ENCODE measurements at regions not wholly inside any gene's neighbourhood (a gene's known extent, or its start where the extent isn't known, plus 50 kb on each side); places are given as distances from the start of the nearest gene placed in this dataset.

- no peaks in the 10 kb centered on the region for H3K36me3 ChIP-seq
- no peak overlapping the region for H3K27ac ChIP-seq
- no peaks in the 10 kb centered on the region for H3K9me3 ChIP-seq
- H3K4me3 ChIP-seq = no peak overlapping the region
- intact Hi-C loops (cut with DNase I; ENCODE audit: low total_unique reads) = no loop called here
- no peaks in the 10 kb centered on the region for H3K4me1 ChIP-seq
- no peaks in the 10 kb centered on the region for H3K27me3 ChIP-seq
- DNase-seq = no peak
- TF ChIP-seq CTCF (IDR thresholded peaks at IDR 0.05) = no peak
- TF ChIP-seq POLR2A (IDR thresholded peaks at IDR 0.05) = no peak
Observed at GRCh38 chr18:26736301-26736700, 129.2 kb downstream of the AQP4 start.

DNA sequence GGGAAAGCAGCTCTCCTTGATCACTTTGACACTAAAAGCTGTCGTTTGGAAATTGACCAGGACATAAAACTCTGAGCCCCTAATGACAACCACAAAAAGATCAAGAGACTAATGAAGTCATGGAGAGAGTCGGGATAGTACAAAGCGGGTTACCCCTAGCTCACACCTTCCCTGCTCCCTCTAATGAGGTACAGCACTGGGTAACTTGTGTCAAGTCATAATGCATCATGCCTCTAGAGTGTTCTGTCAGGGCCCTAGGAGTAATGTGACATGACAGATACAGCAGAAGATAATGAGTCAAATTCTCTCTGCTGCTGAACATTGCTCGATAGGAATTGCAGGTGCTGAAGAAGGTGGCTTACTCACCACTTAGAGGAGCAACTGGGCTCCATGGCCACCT is 130.7 kb downstream of the AQP4 start:
- TF ChIP-seq POLR2A (IDR thresholded peaks at IDR 0.05) (no peak), CTCF (IDR thresholded peaks at IDR 0.05) (no peak)
- no peak for DNase-seq
- intact Hi-C loops (cut with DNase I; ENCODE audit: low total_unique reads) = no loop called here

GRCh38 chr18:26729449-26729848 is 136.1 kb downstream of the AQP4 start:
- Histone ChIP-seq H3K4me1 (no peaks in the 10 kb centered on the region), H3K4me3 (no peak overlapping the region), H3K9me3 (no peaks in the 10 kb centered on the region), H3K36me3 (no peaks in the 10 kb centered on the region), H3K27me3 (no peaks in the 10 kb centered on the region), H3K27ac (no peak overlapping the region)
- no peak for DNase-seq
- no peak for TF ChIP-seq CTCF (IDR thresholded peaks at IDR 0.05)
- no peak for TF ChIP-seq POLR2A (IDR thresholded peaks at IDR 0.05)
- intact Hi-C loops (cut with DNase I; ENCODE audit: low total_unique reads) = no loop called here

More for the DNA sequence above, 130.7 kb downstream of the AQP4 start:
- H3K36me3 ChIP-seq = no peaks in the 10 kb centered on the region
- H3K9me3 ChIP-seq = no peaks in the 10 kb centered on the region
- no peak overlapping the region for H3K4me3 ChIP-seq
- no peaks in the 10 kb centered on the region for H3K27me3 ChIP-seq
- H3K4me1 ChIP-seq = no peaks in the 10 kb centered on the region
- H3K27ac ChIP-seq = no peak overlapping the region

DNA sequence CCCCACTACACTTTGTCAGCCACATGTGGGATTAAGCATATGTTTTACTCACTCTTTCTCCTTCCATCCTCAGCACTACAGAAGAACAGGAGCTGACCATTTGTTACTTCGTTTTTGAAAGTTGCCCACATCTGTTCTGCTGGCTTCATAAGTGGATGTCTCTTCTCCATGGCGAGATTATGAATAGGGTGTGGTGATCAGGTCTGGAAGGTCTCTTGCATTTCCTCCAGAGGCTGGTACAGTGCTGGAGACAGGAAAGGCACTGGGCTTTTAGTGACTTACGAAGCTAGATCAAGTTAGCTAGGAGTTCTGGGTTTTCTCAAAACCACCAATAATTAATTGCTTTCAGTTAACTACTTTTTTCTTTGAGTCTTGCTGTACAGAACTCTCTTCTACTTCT is 136.5 kb downstream of the AQP4 start:
- no peak for DNase-seq
- Histone ChIP-seq H3K27ac (no peak overlapping the region), H3K4me1 (no peaks in the 10 kb centered on the region), H3K27me3 (no peaks in the 10 kb centered on the region), H3K36me3 (no peaks in the 10 kb centered on the region), H3K9me3 (no peaks in the 10 kb centered on the region), H3K4me3 (no peak overlapping the region)
- TF ChIP-seq POLR2A (IDR thresholded peaks at IDR 0.05) (no peak), CTCF (IDR thresholded peaks at IDR 0.05) (no peak)
- intact Hi-C loops (cut with DNase I; ENCODE audit: low total_unique reads) = no loop called here

DNA sequence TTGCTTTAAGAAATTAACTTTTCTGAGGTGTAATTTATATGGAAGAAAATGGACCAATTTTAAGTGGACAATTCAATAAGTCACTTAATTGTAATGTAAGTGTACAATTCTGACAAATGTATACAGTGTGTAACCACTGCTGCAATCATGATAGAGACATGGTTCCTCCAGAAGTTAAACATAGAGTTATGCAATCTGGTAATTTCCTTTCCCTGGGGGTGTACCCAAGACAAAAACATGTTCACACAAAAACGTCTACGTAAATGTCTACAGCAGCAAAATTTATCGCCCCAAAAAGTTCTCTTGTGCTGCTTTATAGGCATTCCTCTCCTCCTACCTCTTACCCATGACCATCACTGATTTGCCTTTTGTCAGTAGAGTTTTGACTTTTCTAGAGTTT is 141.5 kb downstream of the AQP4 start:
- H3K9me3 ChIP-seq = no peaks in the 10 kb centered on the region
- TF ChIP-seq POLR2A (IDR thresholded peaks at IDR 0.05) (no peak), CTCF (IDR thresholded peaks at IDR 0.05) (no peak)
- intact Hi-C loops (cut with DNase I; ENCODE audit: low total_unique reads) = no loop called here
- H3K36me3 ChIP-seq = no peaks in the 10 kb centered on the region
- H3K4me1 ChIP-seq = no peaks in the 10 kb centered on the region
- no peak overlapping the region for H3K27ac ChIP-seq
- no peak overlapping the region for H3K4me3 ChIP-seq
- H3K27me3 ChIP-seq = no peaks in the 10 kb centered on the region
- DNase-seq = no peak
